Stomach (tissue), 4 donors: ENCODE measurements at regions not wholly inside any gene's neighbourhood (a gene's known extent, or its start where the extent isn't known, plus 50 kb on each side); places are given as distances from the start of the nearest gene placed in this dataset.

ENCODE experiments used
- EP300 ChIP-seq: sonication (generic); formaldehyde crosslinking; IDR thresholded peaks from one replicate; pipeline ENCODE4 v1.6.1; 2017; ENCODE audit warnings: antibody characterized with exemption
- POLR2A ChIP-seq, 4 donors: fragments of 450-650 bp; IDR thresholded peaks; one replicate each; pipeline ENCODE4 v1.6.1; 2016; ENCODE audit warnings: antibody characterized with exemption in 4 of 4, control low read depth in 2 of 4, mild to moderate bottlenecking in 1 of 4, moderate library complexity in 1 of 4
- POLR2AphosphoS5 ChIP-seq, 3 donors: sonication (generic); formaldehyde crosslinking; IDR thresholded peaks; one replicate each; pipeline ENCODE4 v1.6.1; 2016; ENCODE audit warnings: antibody characterized with exemption in 3 of 3
- TF ChIP-seq, protein P1 (sequence below), 7 experiments: fragments of 450-650 bp in 4 of 7; fragments of 200-600 bp in 3 of 7; sonication (generic) in 3 of 7; IDR thresholded peaks; one replicate each; pipeline ENCODE4 v1.5.1; 2016 to 2019; ENCODE audit warnings: antibody characterized with exemption in 7 of 7, control low read depth in 2 of 7, mild to moderate bottlenecking in 1 of 7

DNA sequence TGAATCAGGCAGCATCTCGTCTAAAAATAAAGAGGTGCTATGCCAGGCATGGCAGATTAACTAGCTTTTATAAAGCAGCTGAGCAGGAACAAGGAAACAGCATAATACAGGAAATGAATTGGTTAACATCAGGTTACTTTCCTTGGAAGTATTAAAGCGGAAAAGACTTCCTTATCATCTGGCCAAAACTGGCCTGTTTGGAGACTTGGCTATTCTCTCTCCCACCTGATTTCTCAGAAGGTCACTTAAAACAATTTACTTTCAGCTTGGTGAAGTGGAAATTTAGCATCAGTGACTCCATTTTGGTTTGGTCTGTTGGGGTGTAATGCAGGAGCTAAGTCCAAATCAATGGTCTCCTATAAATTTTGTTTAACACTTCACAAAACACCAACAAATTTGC is 191.6 kb downstream of the NUFIP1 start:
- TF ChIP-seq, protein P1, sequence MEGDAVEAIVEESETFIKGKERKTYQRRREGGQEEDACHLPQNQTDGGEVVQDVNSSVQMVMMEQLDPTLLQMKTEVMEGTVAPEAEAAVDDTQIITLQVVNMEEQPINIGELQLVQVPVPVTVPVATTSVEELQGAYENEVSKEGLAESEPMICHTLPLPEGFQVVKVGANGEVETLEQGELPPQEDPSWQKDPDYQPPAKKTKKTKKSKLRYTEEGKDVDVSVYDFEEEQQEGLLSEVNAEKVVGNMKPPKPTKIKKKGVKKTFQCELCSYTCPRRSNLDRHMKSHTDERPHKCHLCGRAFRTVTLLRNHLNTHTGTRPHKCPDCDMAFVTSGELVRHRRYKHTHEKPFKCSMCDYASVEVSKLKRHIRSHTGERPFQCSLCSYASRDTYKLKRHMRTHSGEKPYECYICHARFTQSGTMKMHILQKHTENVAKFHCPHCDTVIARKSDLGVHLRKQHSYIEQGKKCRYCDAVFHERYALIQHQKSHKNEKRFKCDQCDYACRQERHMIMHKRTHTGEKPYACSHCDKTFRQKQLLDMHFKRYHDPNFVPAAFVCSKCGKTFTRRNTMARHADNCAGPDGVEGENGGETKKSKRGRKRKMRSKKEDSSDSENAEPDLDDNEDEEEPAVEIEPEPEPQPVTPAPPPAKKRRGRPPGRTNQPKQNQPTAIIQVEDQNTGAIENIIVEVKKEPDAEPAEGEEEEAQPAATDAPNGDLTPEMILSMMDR (IDR thresholded peaks at IDR 0.05): no peak
- TF ChIP-seq EP300: no peak
- peak in 1 of 3 donors; percentile 23 for TF ChIP-seq POLR2AphosphoS5 (IDR thresholded peaks at IDR 0.05)
- no peak for TF ChIP-seq POLR2A (IDR thresholded peaks at IDR 0.05)
